Liver (tissue), 3 donors: ENCODE measurements at regions not wholly inside any gene's neighbourhood (a gene's known extent, or its start where the extent isn't known, plus 50 kb on each side); places are given as distances from the start of the nearest gene placed in this dataset.

Source experiments
- EGR1 ChIP-seq, 2 donors: IDR thresholded peaks; 2 replicates each; pipeline ENCODE4 v1.6.1; 2016 to 2018; ENCODE audit warnings: antibody characterized with exemption in 2 of 2, low read depth in 2 of 2
- GABPA ChIP-seq, 2 donors: IDR thresholded peaks in 1 of 2; conservative IDR thresholded peaks in 1 of 2; 2 replicates each; pipeline ENCODE4 v1.6.1; 2016; ENCODE audit warnings: antibody characterized with exemption in 2 of 2, mild to moderate bottlenecking in 1 of 2, moderate library complexity in 1 of 2
- RAD21 ChIP-seq, 2 donors: IDR thresholded peaks; 2 replicates each; pipeline ENCODE4 v1.6.1; 2016; ENCODE audit warnings: antibody characterized with exemption in 2 of 2, mild to moderate bottlenecking in 2 of 2
- TAF1 ChIP-seq: conservative IDR thresholded peaks from 2 replicates; pipeline ENCODE4 v1.6.1; 2016; ENCODE audit warnings: antibody characterized with exemption, mild to moderate bottlenecking
- TF ChIP-seq, protein P1 (sequence below): fragments of 150-350 bp; IDR thresholded peaks from 2 replicates; pipeline ENCODE4 v1.5.1; 2017; ENCODE audit warnings: improper control_type of control experiment, low read depth, low read length; ENCODE audit not compliant: missing input control
- TF ChIP-seq, protein P2 (sequence below): IDR thresholded peaks from 2 replicates; pipeline ENCODE4 v1.6.1; 2016; ENCODE audit warnings: antibody characterized with exemption
- TF ChIP-seq, protein P3 (sequence below): IDR thresholded peaks from 2 replicates; pipeline ENCODE4 v1.6.1; 2016; ENCODE audit warnings: antibody characterized with exemption
- donor health status: healthy.
- donor health status: healthy.

DNA sequence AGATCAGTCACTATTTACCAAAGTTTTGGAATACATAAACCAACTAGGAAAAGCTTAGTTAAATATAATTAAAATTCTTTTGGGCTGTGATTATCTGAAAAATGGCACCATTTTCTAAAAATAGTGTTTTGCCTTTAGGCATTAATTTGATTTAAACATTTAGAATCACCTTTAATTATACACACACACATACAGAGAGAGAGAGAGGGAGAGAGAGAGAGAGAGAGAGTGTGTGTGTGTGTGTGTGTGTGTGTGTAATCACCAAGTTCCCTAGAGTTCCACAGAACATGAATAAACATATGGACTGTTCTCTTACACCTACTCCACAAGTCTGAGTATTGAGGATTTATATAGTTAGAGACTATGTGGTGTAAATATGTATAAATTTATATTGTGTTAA lies 141.2 kb upstream of the ATXN1 start:
- TF ChIP-seq, protein P1, sequence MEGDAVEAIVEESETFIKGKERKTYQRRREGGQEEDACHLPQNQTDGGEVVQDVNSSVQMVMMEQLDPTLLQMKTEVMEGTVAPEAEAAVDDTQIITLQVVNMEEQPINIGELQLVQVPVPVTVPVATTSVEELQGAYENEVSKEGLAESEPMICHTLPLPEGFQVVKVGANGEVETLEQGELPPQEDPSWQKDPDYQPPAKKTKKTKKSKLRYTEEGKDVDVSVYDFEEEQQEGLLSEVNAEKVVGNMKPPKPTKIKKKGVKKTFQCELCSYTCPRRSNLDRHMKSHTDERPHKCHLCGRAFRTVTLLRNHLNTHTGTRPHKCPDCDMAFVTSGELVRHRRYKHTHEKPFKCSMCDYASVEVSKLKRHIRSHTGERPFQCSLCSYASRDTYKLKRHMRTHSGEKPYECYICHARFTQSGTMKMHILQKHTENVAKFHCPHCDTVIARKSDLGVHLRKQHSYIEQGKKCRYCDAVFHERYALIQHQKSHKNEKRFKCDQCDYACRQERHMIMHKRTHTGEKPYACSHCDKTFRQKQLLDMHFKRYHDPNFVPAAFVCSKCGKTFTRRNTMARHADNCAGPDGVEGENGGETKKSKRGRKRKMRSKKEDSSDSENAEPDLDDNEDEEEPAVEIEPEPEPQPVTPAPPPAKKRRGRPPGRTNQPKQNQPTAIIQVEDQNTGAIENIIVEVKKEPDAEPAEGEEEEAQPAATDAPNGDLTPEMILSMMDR: no peak
- no peak for TF ChIP-seq GABPA (IDR thresholded peaks at IDR 0.05 in 1 of 2, conservative IDR thresholded peaks at IDR 0.05 in 1 of 2)
- TF ChIP-seq, protein P2, sequence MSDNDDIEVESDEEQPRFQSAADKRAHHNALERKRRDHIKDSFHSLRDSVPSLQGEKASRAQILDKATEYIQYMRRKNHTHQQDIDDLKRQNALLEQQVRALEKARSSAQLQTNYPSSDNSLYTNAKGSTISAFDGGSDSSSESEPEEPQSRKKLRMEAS: no peak
- no peak for TF ChIP-seq EGR1 (IDR thresholded peaks at IDR 0.05; ENCODE audit: low read depth in 2 of 2)
- TF ChIP-seq, protein P3, sequence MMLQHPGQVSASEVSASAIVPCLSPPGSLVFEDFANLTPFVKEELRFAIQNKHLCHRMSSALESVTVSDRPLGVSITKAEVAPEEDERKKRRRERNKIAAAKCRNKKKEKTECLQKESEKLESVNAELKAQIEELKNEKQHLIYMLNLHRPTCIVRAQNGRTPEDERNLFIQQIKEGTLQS: no peak
- no peak for TF ChIP-seq RAD21 (IDR thresholded peaks at IDR 0.05)
- TF ChIP-seq TAF1: no peak
